Body of pancreas (tissue), 4 donors: ENCODE measurements at regions not wholly inside any gene's neighbourhood (a gene's known extent, or its start where the extent isn't known, plus 50 kb on each side); places are given as distances from the start of the nearest gene placed in this dataset.
A peak's percentile ranks its signal among the peaks of the same experiment; 100 is the strongest.

ENCODE experiments used
- ATAC-seq: fragments of 150-250 bp; one replicate; pipeline ENCODE4 v1.9.1; 2016
- DNase-seq, 4 donors: peaks; one replicate each; pipeline ENCODE4 v3.0.0-alpha.2; 2019
- H3K27ac ChIP-seq, 4 donors: fragments of 200-600 bp; sonication (generic); 1 replicate in 3 of 4; 2 replicates in 1 of 4; pipeline versions ENCODE4 v1.5.1 to v1.6.1; 2016 to 2019; ENCODE audit warnings: mild to moderate bottlenecking in 1 of 4, mixed read lengths in 1 of 4, moderate library complexity in 1 of 4
- H3K27me3 ChIP-seq, 2 donors: fragments of 200-600 bp; sonication (generic); one replicate each; pipeline ENCODE4 v1.6.0; 2016; ENCODE audit warnings: mild to moderate bottlenecking in 1 of 2
- H3K36me3 ChIP-seq, 2 donors: fragments of 200-600 bp; sonication (generic); replicated peaks in 1 of 2; 2 replicates each; pipeline ENCODE4 v1.5.1; 2016; ENCODE audit warnings: low read depth in 2 of 2; ENCODE audit not compliant: insufficient read depth in 1 of 2
- H3K4me1 ChIP-seq: fragments of 200-600 bp; sonication (generic); one replicate; pipeline ENCODE4 v1.6.0; 2016
- H3K4me3 ChIP-seq, 2 donors: fragments of 200-600 bp; sonication (generic); 1 replicate in 1 of 2; 2 replicates in 1 of 2; pipeline ENCODE4 v1.5.1; 2016 to 2019
- H3K9me3 ChIP-seq, 3 donors: fragments of 200-600 bp; sonication (generic); 1 replicate in 2 of 3; 2 replicates in 1 of 3; pipeline ENCODE4 v1.5.1; 2016
- POLR2A ChIP-seq, 3 donors: fragments of 450-650 bp; IDR thresholded peaks; one replicate each; pipeline ENCODE4 v1.6.1; 2016; ENCODE audit warnings: antibody characterized with exemption in 3 of 3, mild to moderate bottlenecking in 2 of 3
- WGBS, 2 donors: methylation state at CpG; one replicate each; pipeline ENCODE4 v1.1.5; 2017; 5-methylcytosine and 5-hydroxymethylcytosine counted together
- intact Hi-C: fragments of 100-400 bp; cut with DNase I; formaldehyde crosslinking; loops from one replicate; pipeline ENCODE4 v1.15.1; 2023
- TF ChIP-seq, protein P1 (sequence below), 7 experiments: fragments of 450-650 bp in 4 of 7; fragments of 200-600 bp in 3 of 7; sonication (generic) in 3 of 7; IDR thresholded peaks; one replicate each; pipeline ENCODE4 v1.5.1; 2016 to 2019; ENCODE audit warnings: antibody characterized with exemption in 7 of 7

DNA sequence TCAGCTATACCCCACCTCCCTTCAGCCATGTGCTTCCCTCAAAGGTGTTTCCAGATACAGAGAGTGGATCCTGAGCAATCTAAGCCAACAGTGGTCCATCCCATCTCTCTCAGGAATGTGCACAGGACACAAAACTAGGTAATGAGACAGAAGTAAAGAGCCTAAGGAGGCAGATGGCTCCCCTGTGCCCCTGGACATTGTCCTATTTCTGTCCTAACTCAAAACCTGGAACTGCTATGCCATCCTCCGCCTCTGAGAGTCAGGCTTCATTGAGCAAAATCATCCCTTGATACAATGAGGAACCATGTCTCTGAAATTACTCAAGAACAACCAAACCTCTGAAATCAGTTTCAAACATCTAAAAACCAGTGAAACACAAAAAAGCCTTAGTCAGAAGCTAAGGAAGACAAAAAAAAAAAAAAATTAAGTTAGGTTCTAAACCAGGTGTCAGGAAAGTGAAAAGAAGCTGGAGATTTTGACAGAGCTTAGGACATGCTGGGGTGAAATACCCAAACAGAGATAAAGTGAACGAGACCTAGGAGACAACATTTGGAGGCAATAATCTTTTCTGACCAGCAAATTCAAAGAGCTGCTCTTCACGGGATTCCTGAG, 200.3 kb upstream of the PLEKHG7 start:
- H3K36me3 ChIP-seq, result no peaks in the 10 kb centered on the region
- no peak overlapping the region for H3K4me3 ChIP-seq
- intact Hi-C loops, result loop anchor here (10.0 kb wide), 1 partner anchor 52 kb away; no protein-coding TSS in a partner anchor
- DNase-seq (peak; percentile 33 to 60 (median 45)), ATAC-seq (peak; percentile 41)
- no peaks in the 10 kb centered on the region for H3K9me3 ChIP-seq
- WGBS, 2 donors, result 44 to 50% methylated on average over 3 of the region's 3 CpGs
- H3K27ac ChIP-seq, result peak overlapping the region; percentile 86 to 93 (median 91)
- TF ChIP-seq, protein P1, sequence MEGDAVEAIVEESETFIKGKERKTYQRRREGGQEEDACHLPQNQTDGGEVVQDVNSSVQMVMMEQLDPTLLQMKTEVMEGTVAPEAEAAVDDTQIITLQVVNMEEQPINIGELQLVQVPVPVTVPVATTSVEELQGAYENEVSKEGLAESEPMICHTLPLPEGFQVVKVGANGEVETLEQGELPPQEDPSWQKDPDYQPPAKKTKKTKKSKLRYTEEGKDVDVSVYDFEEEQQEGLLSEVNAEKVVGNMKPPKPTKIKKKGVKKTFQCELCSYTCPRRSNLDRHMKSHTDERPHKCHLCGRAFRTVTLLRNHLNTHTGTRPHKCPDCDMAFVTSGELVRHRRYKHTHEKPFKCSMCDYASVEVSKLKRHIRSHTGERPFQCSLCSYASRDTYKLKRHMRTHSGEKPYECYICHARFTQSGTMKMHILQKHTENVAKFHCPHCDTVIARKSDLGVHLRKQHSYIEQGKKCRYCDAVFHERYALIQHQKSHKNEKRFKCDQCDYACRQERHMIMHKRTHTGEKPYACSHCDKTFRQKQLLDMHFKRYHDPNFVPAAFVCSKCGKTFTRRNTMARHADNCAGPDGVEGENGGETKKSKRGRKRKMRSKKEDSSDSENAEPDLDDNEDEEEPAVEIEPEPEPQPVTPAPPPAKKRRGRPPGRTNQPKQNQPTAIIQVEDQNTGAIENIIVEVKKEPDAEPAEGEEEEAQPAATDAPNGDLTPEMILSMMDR (IDR thresholded peaks at IDR 0.05), result peak in 5 of 7 experiments; percentile 6 to 69 (median 59)
- TF ChIP-seq POLR2A (IDR thresholded peaks at IDR 0.05), result no peak
- H3K27me3 ChIP-seq, result no peaks in the 10 kb centered on the region
- H3K4me1 ChIP-seq, result peaks cover 57% of the 10 kb centered on the region

DNA sequence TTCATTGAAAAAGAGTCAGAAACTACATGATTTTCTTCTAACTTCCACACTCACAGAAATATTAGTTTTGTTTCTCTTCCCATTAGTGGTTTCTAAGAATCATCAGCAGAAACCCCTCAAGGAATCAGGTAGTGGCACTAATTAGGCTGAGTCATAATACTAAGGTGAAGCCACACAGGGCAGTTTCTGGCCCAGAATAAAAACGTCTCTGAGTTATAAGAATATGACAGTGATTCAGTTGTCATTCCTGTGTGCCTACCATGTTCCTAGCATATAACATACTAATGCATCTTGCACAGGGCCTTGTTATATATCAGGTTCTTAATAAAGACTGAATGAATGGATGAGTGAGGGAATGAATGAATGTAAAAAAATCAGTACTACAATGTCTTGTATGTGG, 206.0 kb upstream of the PLEKHG7 start:
- peaks cover 4% of the 10 kb centered on the region for H3K4me1 ChIP-seq
- ATAC-seq (no peak), DNase-seq (no peak)
- 63 to 71% methylated on average over 1 of the region's 1 CpG for WGBS, 2 donors
- H3K27ac ChIP-seq, result no peak overlapping the region
- H3K9me3 ChIP-seq, result no peaks in the 10 kb centered on the region
- no peak overlapping the region for H3K4me3 ChIP-seq
- TF ChIP-seq POLR2A (IDR thresholded peaks at IDR 0.05), result no peak
- TF ChIP-seq, protein P1 (IDR thresholded peaks at IDR 0.05), result no peak
- no peaks in the 10 kb centered on the region for H3K36me3 ChIP-seq
- intact Hi-C loops, result no loop called here
- no peaks in the 10 kb centered on the region for H3K27me3 ChIP-seq

DNA sequence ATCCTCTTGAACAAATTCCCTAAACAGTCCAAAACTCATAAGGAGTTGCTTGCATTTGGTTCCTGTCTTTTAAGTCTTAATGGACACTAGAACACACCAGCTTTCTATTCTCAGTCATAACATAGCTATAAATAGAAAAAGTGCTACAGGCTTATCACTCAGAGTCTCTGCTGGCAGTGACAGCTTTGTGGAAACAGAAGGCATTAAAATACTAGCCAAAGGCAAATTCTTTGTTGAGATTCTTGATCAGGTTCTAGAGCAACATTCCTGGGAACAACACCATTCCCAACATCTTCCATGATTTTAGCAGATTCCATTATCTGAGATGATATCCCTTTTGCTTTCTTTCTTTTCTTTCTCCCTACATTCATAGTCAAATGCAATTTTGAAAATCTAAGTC, 207.7 kb upstream of the PLEKHG7 start:
- no peak for ATAC-seq
- DNase-seq, result no peak
- no peak overlapping the region for H3K27ac ChIP-seq
- no peaks in the 10 kb centered on the region for H3K9me3 ChIP-seq
- no peaks in the 10 kb centered on the region for H3K36me3 ChIP-seq
- H3K4me3 ChIP-seq, result no peak overlapping the region
- no peaks in the 10 kb centered on the region for H3K4me1 ChIP-seq
- H3K27me3 ChIP-seq, result no peaks in the 10 kb centered on the region
- no peak for TF ChIP-seq POLR2A (IDR thresholded peaks at IDR 0.05)
- TF ChIP-seq, protein P1 (IDR thresholded peaks at IDR 0.05), result no peak
- intact Hi-C loops, result no loop called here

DNA sequence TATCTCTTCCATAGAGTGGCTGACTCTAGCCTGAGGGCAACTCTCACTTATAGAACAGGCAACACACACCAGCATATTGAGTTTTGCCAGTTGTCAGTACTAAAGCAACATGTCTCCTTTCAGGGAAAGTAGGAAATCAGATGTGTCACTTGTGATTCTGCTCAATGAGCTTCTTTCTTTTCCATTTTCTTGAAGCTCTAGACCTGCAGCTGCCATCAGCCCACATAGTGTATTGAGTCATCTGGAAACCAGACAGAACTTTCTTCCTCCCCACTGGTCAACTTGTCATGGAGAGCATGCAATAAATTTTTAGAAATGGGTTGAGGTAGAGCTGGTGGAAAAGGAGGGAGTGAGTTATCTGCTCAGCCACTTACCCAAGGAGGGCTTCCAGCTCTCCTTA, 209.0 kb upstream of the PLEKHG7 start:
- TF ChIP-seq, protein P1 (IDR thresholded peaks at IDR 0.05), result no peak

DNA sequence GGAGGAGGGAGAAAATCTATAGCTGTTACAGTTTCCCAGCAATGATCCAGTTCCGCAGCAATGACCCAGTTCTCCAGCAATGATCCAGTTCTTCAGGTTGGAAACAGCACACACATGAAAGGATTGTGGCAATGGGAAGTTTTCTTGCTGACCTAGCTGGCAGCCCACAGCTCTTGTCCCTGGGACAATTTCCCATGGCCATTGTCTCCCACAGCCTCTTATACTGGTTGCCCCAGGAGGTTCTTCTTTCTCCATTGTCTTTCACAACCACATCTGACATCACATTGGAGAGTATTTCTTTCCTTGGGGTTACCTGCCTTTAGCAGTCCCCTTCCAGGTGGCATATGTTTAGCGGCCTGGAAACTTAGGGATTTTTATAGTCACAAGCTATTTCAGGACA, 209.8 kb upstream of the PLEKHG7 start:
- no peak for DNase-seq
- 95 to 97% methylated on average over 2 of the region's 2 CpGs for WGBS, 2 donors
- ATAC-seq, result no peak
- Histone ChIP-seq H3K27me3 (no peaks in the 10 kb centered on the region), H3K36me3 (no peaks in the 10 kb centered on the region), H3K4me3 (no peak overlapping the region), H3K27ac (no peak overlapping the region), H3K4me1 (no peaks in the 10 kb centered on the region), H3K9me3 (no peaks in the 10 kb centered on the region)
- intact Hi-C loops, result no loop called here
- no peak for TF ChIP-seq POLR2A (IDR thresholded peaks at IDR 0.05)
- TF ChIP-seq, protein P1 (IDR thresholded peaks at IDR 0.05), result no peak

More for the DNA sequence above, 209.0 kb upstream of the PLEKHG7 start:
- Histone ChIP-seq H3K36me3 (no peaks in the 10 kb centered on the region), H3K4me1 (no peaks in the 10 kb centered on the region), H3K9me3 (no peaks in the 10 kb centered on the region), H3K27me3 (no peaks in the 10 kb centered on the region), H3K27ac (no peak overlapping the region), H3K4me3 (no peak overlapping the region)
- intact Hi-C loops, result no loop called here
- no peak for ATAC-seq
- no peak for DNase-seq
